H9 (cell line): ENCODE measurements at regions not wholly inside any gene's neighbourhood (a gene's known extent, or its start where the extent isn't known, plus 50 kb on each side); places are given as distances from the start of the nearest gene placed in this dataset.

Source experiments
- DNase-seq: peaks from one replicate; pipeline ENCODE4 v3.0.0-alpha.2; 2017
- H2AFZ ChIP-seq: one replicate; pipeline ENCODE4 v1.6.1; 2013; ENCODE audit warnings: mild to moderate bottlenecking, low read length, control low read depth, moderate library complexity
- H2AK5ac ChIP-seq: 2 replicates; pipeline ENCODE4 v1.6.1; 2013; ENCODE audit warnings: low read length, control low read depth, mixed read lengths; ENCODE audit not compliant: insufficient read length
- H2BK120ac ChIP-seq: one replicate; pipeline ENCODE4 v1.6.1; 2013; ENCODE audit warnings: low read depth, mild to moderate bottlenecking, low read length, control low read depth, inconsistent platforms; ENCODE audit not compliant: poor library complexity, severe bottlenecking
- H2BK12ac ChIP-seq: 2 replicates; pipeline ENCODE4 v1.6.1; 2013; ENCODE audit warnings: low read length, control low read depth, mixed read lengths, low read depth; ENCODE audit not compliant: insufficient read length
- H2BK15ac ChIP-seq: 2 replicates; pipeline ENCODE4 v1.6.1; 2013; ENCODE audit warnings: low read depth, low read length, control low read depth
- H2BK20ac ChIP-seq: one replicate; pipeline ENCODE4 v1.6.1; 2013; ENCODE audit warnings: low read depth, mild to moderate bottlenecking, low read length, control low read depth, inconsistent platforms; ENCODE audit not compliant: poor library complexity, severe bottlenecking
- H2BK5ac ChIP-seq: 2 replicates; pipeline ENCODE4 v1.6.1; 2013; ENCODE audit warnings: low read length, control low read depth, mixed read lengths; ENCODE audit not compliant: insufficient read length
- H3K14ac ChIP-seq: 2 replicates; pipeline ENCODE4 v1.6.1; 2013; ENCODE audit warnings: low read length, control low read depth; ENCODE audit not compliant: insufficient read depth
- H3K18ac ChIP-seq: 2 replicates; pipeline ENCODE4 v1.6.1; 2013; ENCODE audit warnings: low read depth, mild to moderate bottlenecking, mixed read lengths, low read length, control low read depth; ENCODE audit not compliant: insufficient read length
- H3K23ac ChIP-seq: 2 replicates; pipeline ENCODE4 v1.6.1; 2013; ENCODE audit warnings: low read length, control low read depth, mixed read lengths, low read depth; ENCODE audit not compliant: insufficient read length
- H3K23me2 ChIP-seq: 2 replicates; pipeline ENCODE4 v1.6.1; 2013; ENCODE audit warnings: low read depth, mild to moderate bottlenecking, mixed read lengths, low read length, control low read depth; ENCODE audit not compliant: insufficient read length, poor library complexity, severe bottlenecking
- H3K27ac ChIP-seq: 2 replicates; pipeline ENCODE4 v1.5.1; 2013; ENCODE audit warnings: low read length, control low read depth, mixed read lengths, low read depth; ENCODE audit not compliant: insufficient read length
- H3K27me3 ChIP-seq: 2 replicates; pipeline ENCODE4 v1.6.1; 2013; ENCODE audit warnings: low read length, control low read depth, inconsistent platforms; ENCODE audit not compliant: insufficient read depth
- H3K4ac ChIP-seq: 2 replicates; pipeline ENCODE4 v1.6.1; 2013; ENCODE audit warnings: low read depth, mild to moderate bottlenecking, control low read depth, inconsistent platforms, low read length, moderate library complexity
- H3K4me1 ChIP-seq: 2 replicates; pipeline ENCODE4 v1.6.1; 2013; ENCODE audit warnings: low read length, control low read depth, inconsistent platforms; ENCODE audit not compliant: insufficient read depth
- H3K4me2 ChIP-seq: 2 replicates; pipeline ENCODE4 v1.6.1; 2013; ENCODE audit warnings: low read length, control low read depth, mixed read lengths; ENCODE audit not compliant: insufficient read length, insufficient read depth
- H3K56ac ChIP-seq: 2 replicates; pipeline ENCODE4 v1.6.1; 2013; ENCODE audit warnings: low read depth, mild to moderate bottlenecking, mixed read lengths, low read length, control low read depth; ENCODE audit not compliant: insufficient read length
- H3K79me1 ChIP-seq: 2 replicates; pipeline ENCODE4 v1.6.1; 2013; ENCODE audit warnings: low read depth, mild to moderate bottlenecking, moderate library complexity, low read length, control low read depth, inconsistent platforms; ENCODE audit not compliant: insufficient read depth, poor library complexity, severe bottlenecking
- H3K79me2 ChIP-seq: 2 replicates; pipeline ENCODE4 v1.6.1; 2013; ENCODE audit warnings: low read length, control low read depth, inconsistent platforms; ENCODE audit not compliant: insufficient read depth
- H3K9ac ChIP-seq: 2 replicates; pipeline ENCODE4 v1.6.1; 2013; ENCODE audit warnings: low read length, control low read depth, mixed read lengths; ENCODE audit not compliant: insufficient read length; ENCODE audit errors: extremely low read depth
- H3K9me3 ChIP-seq: one replicate; pipeline ENCODE4 v1.6.1; 2013; ENCODE audit warnings: low read depth, low read length, inconsistent platforms; ENCODE audit not compliant: control insufficient read depth
- H3T11ph ChIP-seq: one replicate; pipeline ENCODE4 v1.6.1; 2013; ENCODE audit warnings: mild to moderate bottlenecking, low read length, control low read depth, inconsistent platforms
- H4K20me1 ChIP-seq: one replicate; pipeline ENCODE4 v1.6.1; 2013; ENCODE audit not compliant: control insufficient read depth, insufficient read length, insufficient read depth
- H4K5ac ChIP-seq: 2 replicates; pipeline ENCODE4 v1.6.1; 2013; ENCODE audit warnings: low read depth, mild to moderate bottlenecking, mixed read lengths, low read length, control low read depth; ENCODE audit not compliant: insufficient read length
- H4K8ac ChIP-seq: replicated peaks from 2 replicates; pipeline ENCODE4 v1.6.1; 2013; ENCODE audit warnings: low read length, control low read depth, mixed read lengths, low read depth; ENCODE audit not compliant: insufficient read length
- H4K91ac ChIP-seq: 2 replicates; pipeline ENCODE4 v1.6.1; 2013; ENCODE audit warnings: low read depth, mild to moderate bottlenecking, moderate library complexity, mixed read lengths, low read length, control low read depth; ENCODE audit not compliant: insufficient read length
- H3K27ac Mint-ChIP-seq, 3 experiments: 2 replicates in 2 of 3; 3 replicates in 1 of 3; pipeline ENCODE4 v1.8.0; 2020 to 2021; ENCODE audit warnings: mixed read lengths in 3 of 3, mild to moderate bottlenecking in 1 of 3, moderate library complexity in 1 of 3
- H3K27me3 Mint-ChIP-seq: 2 replicates; pipeline ENCODE4 v1.8.0; 2021; ENCODE audit warnings: low read depth, mild to moderate bottlenecking, moderate library complexity, mixed read lengths
- H3K36me3 Mint-ChIP-seq, 3 experiments: 2 replicates in 2 of 3; 3 replicates in 1 of 3; pipeline ENCODE4 v1.8.0; 2020 to 2021; ENCODE audit warnings: low read depth in 3 of 3, mixed read lengths in 3 of 3; ENCODE audit not compliant: insufficient read depth in 1 of 3
- H3K4me1 Mint-ChIP-seq, 2 experiments: 2 replicates each; pipeline ENCODE4 v1.8.0; 2020; ENCODE audit warnings: mixed read lengths in 2 of 2
- H3K4me3 Mint-ChIP-seq, 2 experiments: 2 replicates in 1 of 2; 3 replicates in 1 of 2; pipeline ENCODE4 v1.8.0; 2020 to 2021; ENCODE audit warnings: mild to moderate bottlenecking in 2 of 2, mixed read lengths in 2 of 2, moderate library complexity in 1 of 2
- H3K9me3 Mint-ChIP-seq, 2 experiments: 2 replicates in 1 of 2; 3 replicates in 1 of 2; pipeline ENCODE4 v1.8.0; 2020; ENCODE audit warnings: mild to moderate bottlenecking in 2 of 2, mixed read lengths in 2 of 2, moderate library complexity in 1 of 2
- WGBS: extraction: QIAGEN DNeasy Blood & Tissue Kit; methylation state at CpG from one replicate; pipeline ENCODE4 v1.1.7; 2013; ENCODE audit warnings: missing lambda C conversion rate, low lambda C conversion rate, mixed read lengths; ENCODE audit not compliant: insufficient read length; ENCODE audit errors: extremely low coverage; 5-methylcytosine and 5-hydroxymethylcytosine counted together
- TF ChIP-seq, protein P1 (sequence below): fragments of 200-600 bp; sonication (generic); conservative IDR thresholded peaks from 3 replicates; pipeline ENCODE4 v1.8.0; 2021; ENCODE audit warnings: antibody characterized with exemption, mild to moderate bottlenecking

DNA sequence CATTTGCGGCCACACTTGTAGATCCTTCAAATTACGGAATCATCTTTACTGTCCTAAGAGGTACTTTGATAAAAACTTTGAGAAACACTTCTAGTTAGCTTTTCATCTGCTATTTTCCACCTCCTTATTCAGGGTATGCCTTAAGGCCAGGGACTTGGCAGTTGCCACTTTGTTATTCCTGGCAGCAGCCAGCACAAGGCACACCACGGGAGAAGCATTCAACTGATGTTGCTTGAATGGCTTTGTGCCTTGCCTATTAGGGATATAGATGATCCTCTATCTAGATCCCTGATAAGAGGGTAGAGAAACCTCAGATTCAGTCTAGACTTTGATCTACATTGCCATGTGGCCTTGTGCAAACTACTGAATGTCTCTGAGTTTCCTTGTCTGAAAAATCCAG lies 70.3 kb upstream of the EPHA4 start:
- Histone ChIP-seq H4K5ac (no peak overlapping the region), H3K18ac (no peak overlapping the region), H3T11ph (no peak overlapping the region), H2BK5ac (no peak overlapping the region), H3K79me2 (no peaks in the 10 kb centered on the region), H3K23ac (no peak overlapping the region), H3K79me1 (no peaks in the 10 kb centered on the region), H3K56ac (no peak overlapping the region), H3K4me1 (no peaks in the 10 kb centered on the region), H4K20me1 (no peaks in the 10 kb centered on the region), H4K91ac (no peak overlapping the region), H2BK15ac (no peak overlapping the region), H2AFZ (no peak overlapping the region), H3K9me3 (no peaks in the 10 kb centered on the region), H3K27ac (no peak overlapping the region), H2BK20ac (no peak overlapping the region), H3K14ac (no peak overlapping the region), H3K23me2 (no peaks in the 10 kb centered on the region), H2BK120ac (no peak overlapping the region), H4K8ac (no peak overlapping the region), H3K4ac (no peak overlapping the region), H3K27me3 (no peaks in the 10 kb centered on the region), H2BK12ac (no peak overlapping the region), H3K4me2 (no peak overlapping the region), H2AK5ac (no peak overlapping the region), H3K9ac (no peak overlapping the region)
- H3K27ac Mint-ChIP-seq: no peak overlapping the region
- no CpG with 5 or more reads among the region's 3 CpGs for whole genome bisulfite sequencing
- no peaks in the 10 kb centered on the region for H3K4me1 Mint-ChIP-seq
- no peak overlapping the region for H3K4me3 Mint-ChIP-seq
- TF ChIP-seq, protein P1, sequence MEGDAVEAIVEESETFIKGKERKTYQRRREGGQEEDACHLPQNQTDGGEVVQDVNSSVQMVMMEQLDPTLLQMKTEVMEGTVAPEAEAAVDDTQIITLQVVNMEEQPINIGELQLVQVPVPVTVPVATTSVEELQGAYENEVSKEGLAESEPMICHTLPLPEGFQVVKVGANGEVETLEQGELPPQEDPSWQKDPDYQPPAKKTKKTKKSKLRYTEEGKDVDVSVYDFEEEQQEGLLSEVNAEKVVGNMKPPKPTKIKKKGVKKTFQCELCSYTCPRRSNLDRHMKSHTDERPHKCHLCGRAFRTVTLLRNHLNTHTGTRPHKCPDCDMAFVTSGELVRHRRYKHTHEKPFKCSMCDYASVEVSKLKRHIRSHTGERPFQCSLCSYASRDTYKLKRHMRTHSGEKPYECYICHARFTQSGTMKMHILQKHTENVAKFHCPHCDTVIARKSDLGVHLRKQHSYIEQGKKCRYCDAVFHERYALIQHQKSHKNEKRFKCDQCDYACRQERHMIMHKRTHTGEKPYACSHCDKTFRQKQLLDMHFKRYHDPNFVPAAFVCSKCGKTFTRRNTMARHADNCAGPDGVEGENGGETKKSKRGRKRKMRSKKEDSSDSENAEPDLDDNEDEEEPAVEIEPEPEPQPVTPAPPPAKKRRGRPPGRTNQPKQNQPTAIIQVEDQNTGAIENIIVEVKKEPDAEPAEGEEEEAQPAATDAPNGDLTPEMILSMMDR: no peak
- DNase-seq: no peak
- H3K36me3 Mint-ChIP-seq: peaks cover 1 to 25% (median 6%) of the 10 kb centered on the region in 3 experiments; a peak in 5 of 7 replicates
- no peaks in the 10 kb centered on the region for H3K27me3 Mint-ChIP-seq
- peaks cover 10 to 15% of the 10 kb centered on the region in 2 experiments; a peak in 4 of 5 replicates for H3K9me3 Mint-ChIP-seq
